IMR-90 (cell line): ENCODE measurements at regions not wholly inside any gene's neighbourhood (a gene's known extent, or its start where the extent isn't known, plus 50 kb on each side); places are given as distances from the start of the nearest gene placed in this dataset.
"Not testable (repeated sequence)": the region's sequence is repeated elsewhere in the genome, so short reads cannot be mapped to it uniquely, and the experiment has no call there.

Experiments
- ATAC-seq: fragments of 200-7000 bp; cut with Tn5 transposase; 2 replicates; pipeline ENCODE4 v1.9.1; 2020; ENCODE audit warnings: low read depth, mild to moderate bottlenecking, moderate library complexity
- BruUV-seq: library from RNA; stranded (reverse); fragments of 400-500 nt; replicated peaks from 2 replicates; lab custom pipeline; 2021; lab: Mats Ljungman, UMichigan
- CTCF ChIA-PET: fragments of 300-600 bp; formaldehyde crosslinking; extraction: SDS; loops from one replicate; lab custom pipeline; 2021; ENCODE audit warnings: antibody characterized with exemption; lab: Yijun Ruan, JAX
- POLR2A ChIA-PET: fragments of 300-600 bp; sonication (Branson Sonifier 250); formaldehyde crosslinking; loops from one replicate; lab custom pipeline; 2022; ENCODE audit warnings: antibody characterized with exemption; ENCODE audit not compliant: unreplicated experiment; lab: Charles Lee
- DNase-seq: peaks from one replicate; pipeline ENCODE4 v3.0.0; 2013
- H2AFZ ChIP-seq: replicated peaks from 2 replicates; pipeline ENCODE3; 2013; ENCODE audit warnings: low read length, mild to moderate bottlenecking; ENCODE audit not compliant: poor library complexity
- H2AK5ac ChIP-seq: 2 replicates; pipeline ENCODE4 v1.6.1; 2013; ENCODE audit warnings: low read depth, low read length, inconsistent platforms
- H2AK9ac ChIP-seq: replicated peaks from 2 replicates; pipeline ENCODE3; 2013; ENCODE audit warnings: mild to moderate bottlenecking, low read depth, low read length, moderate library complexity; ENCODE audit not compliant: poor library complexity
- H2BK120ac ChIP-seq: 2 replicates; pipeline ENCODE4 v1.6.1; 2013; ENCODE audit warnings: low read depth, low read length, inconsistent platforms
- H2BK15ac ChIP-seq: 3 replicates; pipeline ENCODE4 v1.6.1; 2013; ENCODE audit warnings: low read depth, low read length, inconsistent platforms
- H2BK20ac ChIP-seq: 2 replicates; pipeline ENCODE4 v1.6.1; 2013; ENCODE audit warnings: low read depth, mild to moderate bottlenecking, inconsistent platforms, low read length, moderate library complexity
- H2BK5ac ChIP-seq: 2 replicates; pipeline ENCODE4 v1.6.1; 2013; ENCODE audit warnings: mild to moderate bottlenecking, low read depth, low read length, inconsistent platforms; ENCODE audit not compliant: poor library complexity, severe bottlenecking
- H3K14ac ChIP-seq: replicated peaks from 2 replicates; pipeline ENCODE4 v1.6.1; 2013; ENCODE audit warnings: low read depth, low read length, inconsistent platforms
- H3K18ac ChIP-seq: 2 replicates; pipeline ENCODE4 v1.6.1; 2013; ENCODE audit warnings: low read depth, low read length, control low read depth
- H3K23ac ChIP-seq: 2 replicates; pipeline ENCODE4 v1.6.1; 2013; ENCODE audit warnings: low read depth, low read length, inconsistent platforms
- H3K27ac ChIP-seq: 2 replicates; pipeline ENCODE4 v1.5.1; 2013; ENCODE audit warnings: mild to moderate bottlenecking, control low read depth, low read length; ENCODE audit not compliant: insufficient read depth
- H3K27me3 ChIP-seq: 2 replicates; pipeline ENCODE4 v1.6.1; 2013; ENCODE audit warnings: low read length; ENCODE audit not compliant: control insufficient read depth, insufficient read depth
- H3K36me3 ChIP-seq: 2 replicates; pipeline ENCODE4 v1.6.1; 2013; ENCODE audit warnings: low read length, mixed read lengths; ENCODE audit not compliant: control insufficient read depth, insufficient read depth
- H3K4ac ChIP-seq: 2 replicates; pipeline ENCODE4 v1.6.1; 2013; ENCODE audit warnings: low read depth, low read length, inconsistent platforms
- H3K4me1 ChIP-seq: 2 replicates; pipeline ENCODE4 v1.6.1; 2013; ENCODE audit warnings: low read length, mixed read lengths; ENCODE audit not compliant: control insufficient read depth, insufficient read depth
- H3K4me2 ChIP-seq: 2 replicates; pipeline ENCODE4 v1.6.1; 2013; ENCODE audit warnings: low read depth, mild to moderate bottlenecking, control low read depth, low read length, moderate library complexity
- H3K4me3 ChIP-seq: 2 replicates; pipeline ENCODE4 v1.5.1; 2013; ENCODE audit warnings: low read depth, mild to moderate bottlenecking, control low read depth, low read length, moderate library complexity; ENCODE audit not compliant: insufficient read depth
- H3K56ac ChIP-seq: 2 replicates; pipeline ENCODE4 v1.6.1; 2013; ENCODE audit warnings: low read length, inconsistent platforms; ENCODE audit not compliant: insufficient read depth; ENCODE audit errors: extremely low read depth
- H3K79me1 ChIP-seq, 2 experiments: 2 replicates each; pipeline ENCODE4 v1.6.1; 2013; ENCODE audit warnings: low read length in 2 of 2, inconsistent platforms in 1 of 2, low read depth in 1 of 2
- H3K9ac ChIP-seq: 2 replicates; pipeline ENCODE4 v1.6.1; 2013; ENCODE audit warnings: low read depth, low read length, control low read depth
- H3K9me1 ChIP-seq: 2 replicates; pipeline ENCODE4 v1.6.1; 2013; ENCODE audit warnings: low read length, inconsistent platforms; ENCODE audit not compliant: insufficient read depth
- H3K9me3 ChIP-seq: 2 replicates; pipeline ENCODE4 v1.6.1; 2013; ENCODE audit warnings: low read length; ENCODE audit not compliant: control insufficient read depth, insufficient read depth
- H4K20me1 ChIP-seq: 2 replicates; pipeline ENCODE4 v1.6.1; 2013; ENCODE audit warnings: low read length, inconsistent platforms; ENCODE audit not compliant: insufficient read depth
- H4K5ac ChIP-seq: 2 replicates; pipeline ENCODE4 v1.6.1; 2013; ENCODE audit warnings: mild to moderate bottlenecking, low read depth, low read length, control low read depth
- H4K8ac ChIP-seq, 2 experiments: 2 replicates each; pipeline ENCODE4 v1.6.1; 2013; ENCODE audit warnings: low read depth in 2 of 2, low read length in 2 of 2, control low read depth in 1 of 2, inconsistent platforms in 1 of 2
- H4K91ac ChIP-seq: 2 replicates; pipeline ENCODE4 v1.6.1; 2013; ENCODE audit warnings: low read depth, low read length, inconsistent platforms; ENCODE audit not compliant: insufficient read depth
- WGBS, 2 experiments: methylation state at CpG; one replicate each; pipeline versions ENCODE4 v1.1.5 to v1.1.7; 2013; ENCODE audit warnings: missing lambda C conversion rate in 2 of 2; ENCODE audit not compliant: insufficient read length in 1 of 2; ENCODE audit errors: extremely low coverage in 2 of 2; 5-methylcytosine and 5-hydroxymethylcytosine counted together
- dilution Hi-C: fragments of 300-500 bp; cut with HindIII; formaldehyde crosslinking; loops from one replicate; pipeline ENCODE4 v1.14.3; 2018; ENCODE audit warnings: low sequenced_read_pairs; ENCODE audit not compliant: unreplicated experiment
- in situ Hi-C: fragments of 300-500 bp; cut with MboI; formaldehyde crosslinking; loops from 3 replicates; pipeline ENCODE4 v1.14.3; 2019; ENCODE audit warnings: low sequenced_read_pairs, inconsistent platforms, mixed read lengths
- intact Hi-C: fragments of 100-400 bp; cut with micrococcal nuclease; formaldehyde crosslinking; loops from 2 replicates; pipeline ENCODE4 v1.10.0; 2022

GRCh38 chr6:145098127-145098526 lies 637.2 kb downstream of the EPM2A start:
- not testable (repeated sequence) for ATAC-seq

More at GRCh38 chr6:145098127-145098526, 637.2 kb downstream of the EPM2A start:
- H2BK5ac ChIP-seq, H3K79me1 ChIP-seq, H3K27ac ChIP-seq, in situ Hi-C loops, H3K36me3 ChIP-seq, H3K4me3 ChIP-seq, H4K8ac ChIP-seq, H4K5ac ChIP-seq, H3K4me1 ChIP-seq, H3K4me2 ChIP-seq, DNase-seq, intact Hi-C loops, H3K27me3 ChIP-seq, dilution Hi-C loops, CTCF ChIA-PET, POLR2A ChIA-PET, H2AK5ac ChIP-seq, H2AFZ ChIP-seq, H3K9ac ChIP-seq, H3K23ac ChIP-seq, H3K18ac ChIP-seq, H2BK120ac ChIP-seq, H4K20me1 ChIP-seq, H3K4ac ChIP-seq, H3K56ac ChIP-seq, BruUV-seq, H2BK20ac ChIP-seq, H3K14ac ChIP-seq, H3K9me1 ChIP-seq, H4K91ac ChIP-seq, H2AK9ac ChIP-seq, H2BK15ac ChIP-seq: not testable (repeated sequence)
- peaks cover 11% of the 10 kb centered on the region; the same call in 1 of the 2 replicates for H3K9me3 ChIP-seq
- WGBS, 2 experiments, result no CpG with 5 or more reads among the region's 6 CpGs
